ENCODE measurements at regions not wholly inside any gene's neighbourhood (a gene's known extent, or its start where the extent isn't known, plus 50 kb on each side); places are given as distances from the start of the nearest gene placed in this dataset.

DNA sequence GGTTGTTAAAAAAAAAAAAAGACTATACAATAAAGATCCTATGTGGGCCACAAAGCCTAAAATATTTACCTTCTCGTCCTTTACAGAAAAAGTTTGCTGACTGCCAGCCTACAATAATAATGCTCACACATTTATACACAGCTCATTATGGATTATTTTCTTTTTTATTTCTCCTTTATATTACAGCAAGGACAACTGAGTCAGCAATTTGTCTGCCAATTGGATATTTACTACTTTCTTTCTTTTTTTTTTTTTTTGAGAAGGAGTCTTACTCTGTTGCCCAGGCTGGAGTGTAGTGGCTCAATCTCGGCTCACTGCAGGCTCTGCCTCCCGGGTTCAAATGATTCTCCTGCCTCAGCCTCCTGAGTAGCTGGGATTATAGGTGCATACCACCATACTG lies 142.2 kb downstream of the EBLN2 start:
- H3K4me1 Mint-ChIP-seq (ENCODE audit: low read depth), result no peaks in the 10 kb centered on the region
- DNase-seq, result no peak
- H3K36me3 Mint-ChIP-seq (ENCODE audit: low read depth), result no peaks in the 10 kb centered on the region
- H3K4me3 Mint-ChIP-seq, result no peak overlapping the region
- no peak for TF ChIP-seq CTCF (IDR thresholded peaks at IDR 0.05)
- peaks cover 3% of the 10 kb centered on the region for H3K27me3 Mint-ChIP-seq (ENCODE audit: insufficient read depth)
- no peak overlapping the region for H3K27ac Mint-ChIP-seq
- H3K9me3 Mint-ChIP-seq, result no peaks in the 10 kb centered on the region

- DNase-seq, result no peak
- Mint-ChIP-seq H3K27ac (no peak overlapping the region), H3K27me3 (ENCODE audit: insufficient read depth) (peaks cover 3% of the 10 kb centered on the region), H3K4me3 (no peak overlapping the region), H3K4me1 (ENCODE audit: low read depth) (no peaks in the 10 kb centered on the region), H3K36me3 (ENCODE audit: low read depth) (no peaks in the 10 kb centered on the region), H3K9me3 (no peaks in the 10 kb centered on the region)
- no peak for TF ChIP-seq CTCF (IDR thresholded peaks at IDR 0.05)
Observed at GRCh38 chr3:73204841-73205240, 143.4 kb downstream of the EBLN2 start.

GRCh38 chr3:73206030-73206429 lies 144.6 kb downstream of the EBLN2 start:
- Mint-ChIP-seq H3K27me3 (ENCODE audit: insufficient read depth) (no peaks in the 10 kb centered on the region; the same call in none of the 2 replicates), H3K4me1 (ENCODE audit: low read depth) (no peaks in the 10 kb centered on the region), H3K9me3 (no peaks in the 10 kb centered on the region), H3K36me3 (ENCODE audit: low read depth) (no peaks in the 10 kb centered on the region), H3K4me3 (no peak overlapping the region), H3K27ac (no peak overlapping the region)
- DNase-seq, result no peak
- no peak for TF ChIP-seq CTCF (IDR thresholded peaks at IDR 0.05)

GRCh38 chr3:73207946-73208440 lies 146.5 kb downstream of the EBLN2 start:
- Mint-ChIP-seq H3K4me1 (ENCODE audit: low read depth) (no peaks in the 10 kb centered on the region), H3K36me3 (ENCODE audit: low read depth) (no peaks in the 10 kb centered on the region), H3K9me3 (no peaks in the 10 kb centered on the region), H3K27me3 (ENCODE audit: insufficient read depth) (no peaks in the 10 kb centered on the region; the same call in 1 of the 2 replicates), H3K27ac (no peak overlapping the region), H3K4me3 (no peak overlapping the region)
- DNase-seq, result no peak
- no peak for TF ChIP-seq CTCF (IDR thresholded peaks at IDR 0.05)

- Mint-ChIP-seq H3K9me3 (peaks cover 4% of the 10 kb centered on the region; the same call in 1 of the 2 replicates), H3K4me1 (ENCODE audit: low read depth) (peaks cover 5% of the 10 kb centered on the region; the same call in 1 of the 2 replicates), H3K4me3 (no peak overlapping the region), H3K36me3 (ENCODE audit: low read depth) (no peaks in the 10 kb centered on the region), H3K27ac (no peak overlapping the region), H3K27me3 (ENCODE audit: insufficient read depth) (no peaks in the 10 kb centered on the region; the same call in 1 of the 2 replicates)
- no peak for DNase-seq
- TF ChIP-seq CTCF (IDR thresholded peaks at IDR 0.05), result no peak
Observed at GRCh38 chr3:73210759-73211158, 149.3 kb downstream of the EBLN2 start.

GRCh38 chr3:73212683-73213082 lies 151.2 kb downstream of the EBLN2 start:
- TF ChIP-seq CTCF (IDR thresholded peaks at IDR 0.05), result no peak
- no peak overlapping the region for H3K27ac Mint-ChIP-seq
- DNase-seq, result no peak
- no peaks in the 10 kb centered on the region for H3K36me3 Mint-ChIP-seq (ENCODE audit: low read depth)
- no peak overlapping the region for H3K4me3 Mint-ChIP-seq
- peaks cover 8% of the 10 kb centered on the region; the same call in 1 of the 2 replicates for H3K4me1 Mint-ChIP-seq (ENCODE audit: low read depth)
- peaks cover 4% of the 10 kb centered on the region; the same call in 1 of the 2 replicates for H3K9me3 Mint-ChIP-seq
- peaks cover 5% of the 10 kb centered on the region for H3K27me3 Mint-ChIP-seq (ENCODE audit: insufficient read depth)
